Parathyroid adenoma (tissue), 2 donors: ENCODE measurements at regions not wholly inside any gene's neighbourhood (a gene's known extent, or its start where the extent isn't known, plus 50 kb on each side); places are given as distances from the start of the nearest gene placed in this dataset.

Experiments used
- H2AFZ ChIP-seq: fragments of 300-600 bp; sonication (generic); one replicate; pipeline ENCODE4 v1.7.0; 2017; ENCODE audit warnings: antibody characterized with exemption, mild to moderate bottlenecking
- H3K27ac ChIP-seq: fragments of 300-600 bp; sonication (generic); one replicate; pipeline ENCODE4 v1.7.0; 2017
- H3K27me3 ChIP-seq: fragments of 300-600 bp; sonication (generic); one replicate; pipeline ENCODE4 v1.7.0; 2017; ENCODE audit warnings: low read length; ENCODE audit not compliant: control insufficient read depth, insufficient read depth
- H3K36me3 ChIP-seq: fragments of 300-600 bp; sonication (generic); one replicate; pipeline ENCODE4 v1.7.0; 2017; ENCODE audit warnings: low read length; ENCODE audit not compliant: control insufficient read depth, insufficient read depth
- H3K4me1 ChIP-seq: fragments of 300-600 bp; sonication (generic); one replicate; pipeline ENCODE4 v1.7.0; 2017; ENCODE audit warnings: control low read depth
- H3K4me2 ChIP-seq: fragments of 300-600 bp; sonication (generic); one replicate; pipeline ENCODE4 v1.7.0; 2017; ENCODE audit warnings: low read length
- H3K4me3 ChIP-seq: fragments of 300-600 bp; sonication (generic); one replicate; pipeline ENCODE4 v1.7.0; 2017; ENCODE audit warnings: low read depth, low read length
- H3K79me2 ChIP-seq: fragments of 300-600 bp; sonication (generic); one replicate; pipeline ENCODE4 v1.7.0; 2017; ENCODE audit warnings: control low read depth
- H3K9ac ChIP-seq: fragments of 300-600 bp; sonication (generic); one replicate; pipeline ENCODE4 v1.7.0; 2017; ENCODE audit warnings: mild to moderate bottlenecking
- H3K9me3 ChIP-seq: fragments of 300-600 bp; sonication (generic); one replicate; pipeline ENCODE4 v1.7.0; 2017; ENCODE audit warnings: low read length; ENCODE audit not compliant: control insufficient read depth
- TF ChIP-seq, protein P1 (sequence below): fragments of 300-600 bp; sonication (generic); IDR thresholded peaks from one replicate; pipeline ENCODE4 v1.7.0; 2017; ENCODE audit warnings: antibody characterized with exemption, mild to moderate bottlenecking
- donor health status: primary hyperparathyroidism.

DNA sequence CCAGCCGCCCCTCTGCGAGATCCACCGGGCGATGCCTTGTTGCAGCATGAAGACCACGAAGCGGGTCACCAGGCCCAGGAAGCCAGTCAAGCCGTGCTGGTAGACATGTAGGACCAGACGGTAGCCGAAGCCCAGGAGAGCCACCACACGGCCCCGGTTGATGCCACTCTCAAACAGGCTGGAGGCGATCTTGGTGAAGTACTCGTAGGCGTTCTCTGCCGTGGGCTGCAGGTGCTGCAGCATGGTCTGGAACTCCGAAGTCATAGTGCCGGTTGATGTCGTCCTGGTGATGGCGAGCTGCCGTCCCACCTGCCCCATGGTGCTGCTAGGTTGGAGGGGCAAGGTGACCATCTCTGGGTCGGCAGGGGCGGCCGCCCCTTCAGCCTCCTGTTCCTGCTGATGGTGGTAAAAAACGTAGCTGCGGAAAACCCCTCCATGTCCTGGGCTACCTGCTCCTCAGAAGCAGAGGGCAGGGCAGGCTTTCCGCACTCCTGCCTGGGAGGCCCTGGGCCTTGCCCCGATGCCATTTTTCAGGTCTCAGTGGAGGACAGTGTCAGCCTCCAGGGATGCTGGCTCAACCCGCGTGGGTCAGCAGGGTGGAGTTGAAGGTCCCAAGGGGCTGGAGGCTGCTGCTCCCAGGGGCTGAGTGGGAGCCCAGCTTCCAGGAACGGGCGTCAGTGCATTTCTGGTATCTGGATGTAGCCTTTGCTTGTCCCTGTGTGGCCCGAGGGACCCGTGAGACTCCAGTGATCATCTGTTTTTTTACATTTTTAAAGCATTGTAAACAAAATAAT, 98.7 kb downstream of the ADAMTS15 start:
- H3K36me3 ChIP-seq = no peaks in the 10 kb centered on the region

GRCh38 chr11:130547761-130548490, 99.5 kb downstream of the ADAMTS15 start:
- H3K9me3 ChIP-seq = no peaks in the 10 kb centered on the region
- no peak overlapping the region for H3K9ac ChIP-seq
- no peak overlapping the region for H3K4me3 ChIP-seq
- H3K79me2 ChIP-seq = no peaks in the 10 kb centered on the region
- no peaks in the 10 kb centered on the region for H3K27me3 ChIP-seq
- TF ChIP-seq, protein P1, sequence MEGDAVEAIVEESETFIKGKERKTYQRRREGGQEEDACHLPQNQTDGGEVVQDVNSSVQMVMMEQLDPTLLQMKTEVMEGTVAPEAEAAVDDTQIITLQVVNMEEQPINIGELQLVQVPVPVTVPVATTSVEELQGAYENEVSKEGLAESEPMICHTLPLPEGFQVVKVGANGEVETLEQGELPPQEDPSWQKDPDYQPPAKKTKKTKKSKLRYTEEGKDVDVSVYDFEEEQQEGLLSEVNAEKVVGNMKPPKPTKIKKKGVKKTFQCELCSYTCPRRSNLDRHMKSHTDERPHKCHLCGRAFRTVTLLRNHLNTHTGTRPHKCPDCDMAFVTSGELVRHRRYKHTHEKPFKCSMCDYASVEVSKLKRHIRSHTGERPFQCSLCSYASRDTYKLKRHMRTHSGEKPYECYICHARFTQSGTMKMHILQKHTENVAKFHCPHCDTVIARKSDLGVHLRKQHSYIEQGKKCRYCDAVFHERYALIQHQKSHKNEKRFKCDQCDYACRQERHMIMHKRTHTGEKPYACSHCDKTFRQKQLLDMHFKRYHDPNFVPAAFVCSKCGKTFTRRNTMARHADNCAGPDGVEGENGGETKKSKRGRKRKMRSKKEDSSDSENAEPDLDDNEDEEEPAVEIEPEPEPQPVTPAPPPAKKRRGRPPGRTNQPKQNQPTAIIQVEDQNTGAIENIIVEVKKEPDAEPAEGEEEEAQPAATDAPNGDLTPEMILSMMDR = no peak
- H3K4me1 ChIP-seq = no peaks in the 10 kb centered on the region
- no peak overlapping the region for H3K4me2 ChIP-seq
- H2AFZ ChIP-seq = no peak overlapping the region
- H3K27ac ChIP-seq = no peak overlapping the region
- H3K36me3 ChIP-seq = no peaks in the 10 kb centered on the region

More for the DNA sequence above, 98.7 kb downstream of the ADAMTS15 start:
- Histone ChIP-seq H3K27ac (no peak overlapping the region), H3K4me3 (no peak overlapping the region), H3K9me3 (no peaks in the 10 kb centered on the region), H3K79me2 (no peaks in the 10 kb centered on the region), H3K4me1 (no peaks in the 10 kb centered on the region), H3K9ac (no peak overlapping the region), H3K27me3 (no peaks in the 10 kb centered on the region), H3K4me2 (no peak overlapping the region), H2AFZ (no peak overlapping the region)
- TF ChIP-seq, protein P1 = no peak

GRCh38 chr11:130548491-130548833, 100.0 kb downstream of the ADAMTS15 start:
- no peak overlapping the region for H3K27ac ChIP-seq

DNA sequence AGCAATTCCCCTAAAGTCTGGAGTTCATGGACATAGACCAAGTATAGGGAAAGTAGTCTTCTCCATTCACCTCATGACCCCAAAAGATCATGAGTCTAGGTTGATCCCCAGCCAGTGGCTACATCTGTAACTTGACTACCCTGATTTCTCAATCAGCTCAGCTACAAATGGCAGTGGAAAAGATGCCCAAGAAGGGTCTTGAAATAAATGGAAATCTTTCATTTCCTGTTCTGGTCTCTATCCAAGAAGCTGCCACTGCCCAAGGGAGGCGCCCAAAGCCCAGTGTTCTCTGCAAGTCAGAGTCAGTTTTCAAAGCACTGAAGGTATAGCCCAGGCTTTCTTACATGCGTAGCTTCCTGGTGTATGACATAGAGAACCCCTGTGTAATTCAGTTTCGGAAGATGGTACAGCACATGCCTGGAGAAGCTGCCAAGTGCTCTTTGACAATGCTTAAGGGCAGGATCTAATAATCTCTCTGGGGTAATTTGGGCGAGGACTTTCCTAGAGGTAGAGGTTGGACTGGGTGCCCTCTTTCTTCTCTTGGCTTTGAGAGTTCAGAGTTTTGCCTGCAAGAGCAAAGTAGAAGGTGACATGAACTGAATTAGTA, 101.1 kb downstream of the ADAMTS15 start:
- H3K9ac ChIP-seq = no peak overlapping the region
- H3K4me2 ChIP-seq = no peak overlapping the region
- no peaks in the 10 kb centered on the region for H3K4me1 ChIP-seq
- H3K79me2 ChIP-seq = no peaks in the 10 kb centered on the region
- no peak overlapping the region for H3K4me3 ChIP-seq
- H3K9me3 ChIP-seq = no peaks in the 10 kb centered on the region
- no peaks in the 10 kb centered on the region for H3K27me3 ChIP-seq
- H3K27ac ChIP-seq = no peak overlapping the region
- no peak overlapping the region for H2AFZ ChIP-seq
- TF ChIP-seq, protein P1 = no peak
- H3K36me3 ChIP-seq = no peaks in the 10 kb centered on the region

More at GRCh38 chr11:130548491-130548833, 100.0 kb downstream of the ADAMTS15 start:
- no peaks in the 10 kb centered on the region for H3K36me3 ChIP-seq
- no peak overlapping the region for H3K4me3 ChIP-seq
- H3K9me3 ChIP-seq = no peaks in the 10 kb centered on the region
- H3K79me2 ChIP-seq = no peaks in the 10 kb centered on the region
- no peaks in the 10 kb centered on the region for H3K4me1 ChIP-seq
- TF ChIP-seq, protein P1 = no peak
- no peak overlapping the region for H3K9ac ChIP-seq
- no peak overlapping the region for H2AFZ ChIP-seq
- no peak overlapping the region for H3K4me2 ChIP-seq
- H3K27me3 ChIP-seq = no peaks in the 10 kb centered on the region
